Calu3 (cell line): ENCODE measurements at regions not wholly inside any gene's neighbourhood (a gene's known extent, or its start where the extent isn't known, plus 50 kb on each side); places are given as distances from the start of the nearest gene placed in this dataset.
A peak's percentile ranks its signal among the peaks of the same experiment; 100 is the strongest.

Experiments
- BruUV-seq: library from RNA; stranded (reverse); fragments of 400-500 nt; replicated peaks from 2 replicates; lab custom pipeline; 2021; lab: Mats Ljungman, UMichigan
- CTCF ChIA-PET: fragments of 300-600 bp; sonication (Branson Sonifier 250); formaldehyde crosslinking; loops from one replicate; lab custom pipeline; 2022; ENCODE audit warnings: antibody characterized with exemption; lab: Charles Lee
- DNase-seq: peaks from one replicate; pipeline ENCODE4 v3.0.0; 2022
- H3K27ac Mint-ChIP-seq: one replicate; pipeline ENCODE4 v1.8.0; 2022; ENCODE audit warnings: mixed read lengths; ENCODE audit not compliant: unreplicated experiment
- H3K27me3 Mint-ChIP-seq: one replicate; pipeline ENCODE4 v1.8.0; 2022; ENCODE audit warnings: mixed read lengths; ENCODE audit not compliant: unreplicated experiment
- H3K36me3 Mint-ChIP-seq: one replicate; pipeline ENCODE4 v1.8.0; 2022; ENCODE audit warnings: mild to moderate bottlenecking, moderate library complexity, mixed read lengths; ENCODE audit not compliant: insufficient read depth, unreplicated experiment
- H3K4me1 Mint-ChIP-seq: one replicate; pipeline ENCODE4 v1.8.0; 2022; ENCODE audit warnings: mild to moderate bottlenecking, low read depth, mixed read lengths; ENCODE audit not compliant: unreplicated experiment
- H3K4me3 Mint-ChIP-seq: one replicate; pipeline ENCODE4 v1.8.0; 2022; ENCODE audit warnings: mild to moderate bottlenecking, low read depth, moderate library complexity, mixed read lengths; ENCODE audit not compliant: unreplicated experiment
- H3K9me3 Mint-ChIP-seq: one replicate; pipeline ENCODE4 v1.8.0; 2022; ENCODE audit warnings: low read depth, mixed read lengths; ENCODE audit not compliant: unreplicated experiment
- CTCF ChIP-seq: fragments of 200-600 bp; IDR thresholded peaks from one replicate; pipeline ENCODE4 v1.8.0; 2022; ENCODE audit warnings: antibody characterized with exemption; ENCODE audit not compliant: unreplicated experiment
- intact Hi-C: fragments of 100-400 bp; cut with micrococcal nuclease; formaldehyde crosslinking; loops from one replicate; pipeline ENCODE4 v1.10.0; 2022; ENCODE audit not compliant: unreplicated experiment

- no TSS peak for BruUV-seq
- Mint-ChIP-seq H3K27me3 (no peaks in the 10 kb centered on the region), H3K27ac (no peak overlapping the region), H3K36me3 (no peaks in the 10 kb centered on the region), H3K4me3 (no peak overlapping the region), H3K4me1 (peaks cover 26% of the 10 kb centered on the region), H3K9me3 (peaks cover 12% of the 10 kb centered on the region)
- TF ChIP-seq CTCF = no peak
- CTCF ChIA-PET = no interaction called here
- no peak for DNase-seq
- intact Hi-C loops = loop anchor here (10.0 kb wide), 1 partner anchor 127 kb away; no protein-coding TSS in a partner anchor
These were observed 572.6 kb downstream of the INSC start for GRCh38 chr11:15687342-15687741.

- CTCF ChIA-PET = interaction anchor here (0.7 to 0.8 kb wide), 2 partner anchors 38 to 279 kb away, joined by 3 read pairs; no protein-coding TSS in a partner anchor
- no TSS peak for BruUV-seq
These were observed 573.6 kb downstream of the INSC start for GRCh38 chr11:15688351-15688792.

GRCh38 chr11:15690320-15690719 is 575.6 kb downstream of the INSC start:
- BruUV-seq = no TSS peak
- TF ChIP-seq CTCF = no peak
- Mint-ChIP-seq H3K9me3 (peaks cover 8% of the 10 kb centered on the region), H3K4me3 (no peak overlapping the region), H3K27me3 (no peaks in the 10 kb centered on the region), H3K27ac (no peak overlapping the region), H3K4me1 (peaks cover 33% of the 10 kb centered on the region), H3K36me3 (no peaks in the 10 kb centered on the region)
- CTCF ChIA-PET = no interaction called here
- DNase-seq = no peak
- intact Hi-C loops = no loop called here

More at GRCh38 chr11:15688351-15688792, 573.6 kb downstream of the INSC start:
- Mint-ChIP-seq H3K27ac (peak overlapping the region; percentile 19), H3K4me3 (no peak overlapping the region), H3K36me3 (no peaks in the 10 kb centered on the region), H3K9me3 (peaks cover 15% of the 10 kb centered on the region), H3K27me3 (no peaks in the 10 kb centered on the region), H3K4me1 (peaks cover 33% of the 10 kb centered on the region)
- DNase-seq = peak; percentile 56
- TF ChIP-seq CTCF = no peak
- intact Hi-C loops = loop anchor here (10.0 kb wide), 1 partner anchor 126 kb away; no protein-coding TSS in a partner anchor

GRCh38 chr11:15692739-15693138 is 578.0 kb downstream of the INSC start:
- H3K9me3 Mint-ChIP-seq = peaks cover 6% of the 10 kb centered on the region
- H3K27me3 Mint-ChIP-seq = no peaks in the 10 kb centered on the region
- DNase-seq = no peak

More at GRCh38 chr11:15692739-15693138, 578.0 kb downstream of the INSC start:
- no peak for TF ChIP-seq CTCF
- Mint-ChIP-seq H3K27ac (no peak overlapping the region), H3K36me3 (no peaks in the 10 kb centered on the region), H3K4me3 (no peak overlapping the region), H3K4me1 (peaks cover 25% of the 10 kb centered on the region)
- intact Hi-C loops = no loop called here
- BruUV-seq = no TSS peak
- CTCF ChIA-PET = no interaction called here
